NCI-H524 (cell line): ENCODE measurements at regions not wholly inside any gene's neighbourhood (a gene's known extent, or its start where the extent isn't known, plus 50 kb on each side); places are given as distances from the start of the nearest gene placed in this dataset.

Experiments
- DNase-seq, 2 experiments: peaks; one replicate each; lab custom pipeline; 2025; lab: John Stamatoyannopoulos, UW

DNA sequence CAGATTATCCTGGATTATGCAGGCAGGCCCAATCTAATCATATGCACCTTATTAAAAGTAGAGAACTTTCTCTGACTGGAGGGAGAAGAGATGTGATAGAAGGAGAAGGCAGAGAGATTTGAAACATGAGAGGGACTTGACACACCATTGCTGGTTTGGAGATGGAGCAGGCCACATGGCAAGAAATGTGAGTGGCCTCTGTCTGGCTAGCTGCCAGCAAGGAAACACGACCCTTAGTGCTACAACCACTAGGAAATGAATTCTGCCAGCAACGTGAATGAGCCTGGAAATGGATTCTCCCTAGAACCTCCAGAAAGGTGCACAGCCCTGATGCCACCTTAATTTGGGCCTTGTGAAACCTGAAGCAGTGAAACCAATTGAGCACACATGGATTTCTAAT is 79.5 kb upstream of the MBNL3 start:
- peak; percentile 6 to 51 for DNase-seq

DNA sequence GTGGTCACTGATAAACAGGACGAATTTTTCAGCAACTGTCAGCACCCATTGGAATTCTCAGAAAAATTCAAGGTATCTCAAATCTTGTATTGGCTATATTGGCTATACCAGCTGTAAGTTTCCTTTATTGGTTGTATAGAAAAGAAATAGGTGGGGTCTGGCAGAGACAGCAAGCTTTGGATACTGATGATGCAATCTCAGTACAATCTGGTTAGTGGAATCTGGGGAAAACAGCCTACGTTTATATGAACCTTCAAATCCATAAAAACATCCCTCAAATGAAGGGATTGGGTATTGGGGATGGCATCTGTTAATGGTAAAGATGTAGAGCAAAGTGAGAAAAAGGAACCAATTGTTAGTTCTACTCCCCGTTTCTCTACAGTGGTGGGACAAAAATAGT is 76.4 kb upstream of the MBNL3 start:
- no peak for DNase-seq

DNA sequence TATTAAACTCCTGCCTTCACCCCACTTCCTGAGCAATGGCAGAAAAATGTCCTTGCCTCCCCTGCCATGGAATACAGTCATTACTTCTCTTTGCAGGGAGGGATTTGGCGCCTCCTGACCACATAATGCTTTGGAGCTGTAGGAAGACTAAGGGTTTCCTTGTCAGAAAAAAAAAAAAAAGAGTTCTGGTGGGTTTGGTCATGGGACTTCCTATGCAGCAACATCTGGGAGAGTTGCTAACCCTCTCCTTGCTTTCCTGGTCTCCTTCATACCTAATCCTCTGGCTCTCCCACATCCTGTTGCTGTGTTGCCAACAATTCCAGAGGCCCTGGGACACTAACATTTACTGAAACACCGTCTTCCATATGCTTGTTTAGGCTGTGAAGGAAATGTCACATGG is 75.1 kb upstream of the MBNL3 start:
- DNase-seq, result no peak

GRCh38 chrX:132561974-132562373 is 73.1 kb upstream of the MBNL3 start:
- DNase-seq, result no peak

- DNase-seq, result no peak
Measured at GRCh38 chrX:132561483-132561882, 72.6 kb upstream of the MBNL3 start.

DNA sequence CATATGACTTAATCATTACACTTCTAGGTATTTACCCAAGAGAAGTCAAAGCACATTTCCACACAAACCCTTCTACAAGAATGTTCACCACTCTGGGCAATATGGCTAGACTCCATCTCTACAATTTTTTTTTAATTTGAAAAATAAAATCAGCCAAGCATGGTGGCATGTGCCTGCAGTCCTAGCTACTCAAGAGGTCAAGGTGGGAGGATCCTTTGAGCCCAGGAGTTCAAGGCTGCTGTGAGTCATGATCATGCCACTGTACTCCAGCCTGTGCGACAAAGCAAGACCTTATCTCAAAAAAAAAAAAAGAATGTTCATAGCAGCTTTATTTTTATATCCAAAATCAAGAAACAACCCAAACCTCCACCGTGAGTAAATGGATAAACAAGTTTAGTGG is 70.3 kb upstream of the MBNL3 start:
- DNase-seq, result no peak

GRCh38 chrX:132539611-132540010 is 50.8 kb upstream of the MBNL3 start:
- no peak for DNase-seq
